ENCODE measurements at regions not wholly inside any gene's neighbourhood (a gene's known extent, or its start where the extent isn't known, plus 50 kb on each side); places are given as distances from the start of the nearest gene placed in this dataset.

DNA sequence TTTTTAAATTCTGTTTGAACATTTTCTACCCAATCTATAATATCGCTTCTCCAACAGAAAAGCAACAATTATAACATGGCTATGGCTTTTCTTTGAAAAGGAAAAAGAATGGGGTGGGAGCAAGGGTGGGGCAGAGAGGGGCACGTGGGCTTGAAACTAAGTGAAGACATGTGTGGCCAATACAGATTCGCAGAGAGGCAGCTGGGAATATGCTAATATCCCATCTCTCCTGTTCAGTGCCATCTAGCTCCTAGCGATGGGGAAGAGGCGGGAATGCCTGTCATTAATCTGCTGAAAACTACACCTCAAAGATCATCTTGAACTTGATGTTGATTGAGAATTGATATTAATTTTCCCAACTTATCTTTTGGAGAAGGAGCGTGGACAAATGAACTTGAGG lies 65.5 kb upstream of the ITGA6 start (continued):
- TF ChIP-seq, protein P1, sequence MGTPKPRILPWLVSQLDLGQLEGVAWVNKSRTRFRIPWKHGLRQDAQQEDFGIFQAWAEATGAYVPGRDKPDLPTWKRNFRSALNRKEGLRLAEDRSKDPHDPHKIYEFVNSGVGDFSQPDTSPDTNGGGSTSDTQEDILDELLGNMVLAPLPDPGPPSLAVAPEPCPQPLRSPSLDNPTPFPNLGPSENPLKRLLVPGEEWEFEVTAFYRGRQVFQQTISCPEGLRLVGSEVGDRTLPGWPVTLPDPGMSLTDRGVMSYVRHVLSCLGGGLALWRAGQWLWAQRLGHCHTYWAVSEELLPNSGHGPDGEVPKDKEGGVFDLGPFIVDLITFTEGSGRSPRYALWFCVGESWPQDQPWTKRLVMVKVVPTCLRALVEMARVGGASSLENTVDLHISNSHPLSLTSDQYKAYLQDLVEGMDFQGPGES (IDR thresholded peaks at IDR 0.05; ENCODE audit: low read depth, low read length), result no peak

DNA sequence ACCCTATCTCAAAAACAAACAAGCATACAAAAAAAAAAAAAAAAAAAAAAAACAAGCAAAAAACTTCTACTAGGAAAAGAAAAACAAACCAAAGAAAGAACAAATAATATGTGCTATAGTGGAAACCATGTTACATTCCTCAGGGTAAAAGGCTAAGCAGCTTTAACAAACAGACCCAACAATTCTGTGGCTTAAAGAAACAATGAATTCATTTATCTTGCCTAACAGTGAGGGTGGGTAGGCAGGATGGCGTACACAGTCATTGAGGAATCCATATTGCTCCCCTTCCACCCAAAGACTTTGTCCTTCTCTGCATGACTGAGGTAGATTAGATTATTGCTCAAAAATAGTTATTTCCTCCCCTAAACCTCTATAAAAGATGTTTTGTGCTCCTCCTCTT lies 63.1 kb upstream of the ITGA6 start:
- Histone ChIP-seq H2AFZ (ENCODE audit: low read depth) (no peak overlapping the region), H3K79me2 (ENCODE audit: insufficient read depth) (no peaks in the 10 kb centered on the region), H3F3A (replicated peaks; ENCODE audit: insufficient read depth) (no peaks in the 10 kb centered on the region), H3K27ac (ENCODE audit: low read depth in 2 of 2, low read length in 1 of 2) (no peak overlapping the region), H3K4me1 (ENCODE audit: control insufficient read depth in 1 of 2, insufficient read depth in 2 of 2, low read depth in 1 of 2, low read length in 1 of 2) (no peaks in the 10 kb centered on the region; a peak in 1 of 4 replicates), H3K27me3 (ENCODE audit: insufficient read depth) (no peaks in the 10 kb centered on the region), H3K9me2 (no peaks in the 10 kb centered on the region), H3K4me3 (ENCODE audit: low read depth in 2 of 2, low read length in 1 of 2) (no peak overlapping the region), H3K9ac (no peak overlapping the region), H3K36me3 (replicated peaks in 1 of 2; ENCODE audit: control insufficient read depth in 1 of 2, insufficient read depth in 2 of 2, low read length in 1 of 2) (no peaks in the 10 kb centered on the region), H3K4me2 (no peak overlapping the region), H3K9me3 (no peaks in the 10 kb centered on the region), H4K20me1 (ENCODE audit: insufficient read depth) (no peaks in the 10 kb centered on the region)
- no peak for TF ChIP-seq POLR2AphosphoS5 (IDR thresholded peaks at IDR 0.05; ENCODE audit: low read depth, low read length)
- no peak for TF ChIP-seq SIN3A (IDR thresholded peaks at IDR 0.05; ENCODE audit: borderline replicate concordance, low read depth, low read length)
- no peak for TF ChIP-seq RAD21 (IDR thresholded peaks at IDR 0.05; ENCODE audit: low read length)
- ChIA-PET POLR2A (no interaction called here), CTCF (interaction anchor here (1.4 kb wide), 2 partner anchors 9 to 102 kb away, joined by 3 to 5 read pairs; no protein-coding TSS in a partner anchor)
- no peak for DNase-seq
- 92% methylated on average over 1 of the region's 1 CpG for whole genome bisulfite sequencing (ENCODE audit: low lambda C conversion rate)

DNA sequence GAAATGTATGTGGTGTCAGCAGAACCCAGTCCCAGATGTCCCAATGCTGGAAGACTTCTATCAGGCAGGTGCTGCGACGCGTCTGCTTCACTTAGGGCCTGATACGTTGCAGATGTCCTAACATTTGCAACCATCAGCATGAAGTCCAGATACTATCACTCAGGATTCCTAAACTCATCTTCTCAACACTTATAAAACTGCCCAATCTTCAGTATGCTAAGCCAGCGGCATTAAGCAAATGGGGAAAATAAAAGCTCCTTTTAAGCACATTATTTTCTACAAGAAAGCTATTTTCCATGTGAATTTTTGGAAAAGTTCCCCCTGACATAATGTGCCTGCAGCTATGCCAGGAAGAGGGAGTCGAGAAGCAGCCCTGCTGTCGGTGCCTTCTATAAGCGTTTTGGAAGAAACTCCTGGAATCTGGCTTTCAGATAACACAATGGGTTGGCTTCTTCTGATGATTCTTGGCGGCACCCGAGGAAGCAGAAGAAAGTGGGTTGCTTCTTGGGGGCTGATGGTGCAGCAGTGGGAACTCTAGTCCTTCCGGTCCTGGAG lies 60.7 kb upstream of the ITGA6 start:
- Histone ChIP-seq H3F3A (replicated peaks; ENCODE audit: insufficient read depth) (no peaks in the 10 kb centered on the region), H3K4me2 (no peak overlapping the region), H3K36me3 (replicated peaks in 1 of 2; ENCODE audit: control insufficient read depth in 1 of 2, insufficient read depth in 2 of 2, low read length in 1 of 2) (no peaks in the 10 kb centered on the region), H3K9ac (no peak overlapping the region), H3K79me2 (ENCODE audit: insufficient read depth) (no peaks in the 10 kb centered on the region), H4K20me1 (ENCODE audit: insufficient read depth) (no peaks in the 10 kb centered on the region), H3K9me3 (no peaks in the 10 kb centered on the region), H2AFZ (ENCODE audit: low read depth) (no peak overlapping the region), H3K9me2 (no peaks in the 10 kb centered on the region), H3K27ac (ENCODE audit: low read depth in 2 of 2, low read length in 1 of 2) (no peak overlapping the region), H3K4me1 (ENCODE audit: control insufficient read depth in 1 of 2, insufficient read depth in 2 of 2, low read depth in 1 of 2, low read length in 1 of 2) (no peaks in the 10 kb centered on the region; a peak in 1 of 4 replicates), H3K4me3 (ENCODE audit: low read depth in 2 of 2, low read length in 1 of 2) (no peak overlapping the region), H3K27me3 (ENCODE audit: insufficient read depth) (no peaks in the 10 kb centered on the region)
- DNase-seq, result no peak
- CTCF ChIA-PET, result interaction anchor here (0.6 kb wide), 1 partner anchor 89 kb away, joined by 3 read pairs; no protein-coding TSS in a partner anchor
- POLR2A ChIA-PET, result no interaction called here
- WGBS (ENCODE audit: low lambda C conversion rate), result 68% methylated on average over 11 of the region's 11 CpGs
- TF ChIP-seq RCOR1 (IDR thresholded peaks at IDR 0.05; ENCODE audit: low read length) (peak; percentile 46; the same call in 1 of the 2 replicates), MXI1 (IDR thresholded peaks at IDR 0.05; ENCODE audit: low read depth, low read length) (no peak), NRF1 (IDR thresholded peaks at IDR 0.05; ENCODE audit: low read depth, low read length) (no peak), YY1 (IDR thresholded peaks at IDR 0.05; ENCODE audit: low read depth) (no peak), MEF2A (IDR thresholded peaks at IDR 0.05; ENCODE audit: borderline replicate concordance, low read depth) (no peak), POLR2AphosphoS5 (IDR thresholded peaks at IDR 0.05; ENCODE audit: low read depth, low read length) (no peak)
